GM10266 (cell line): ENCODE measurements at regions not wholly inside any gene's neighbourhood (a gene's known extent, or its start where the extent isn't known, plus 50 kb on each side); places are given as distances from the start of the nearest gene placed in this dataset.
"Not testable (repeated sequence)": the region's sequence is repeated elsewhere in the genome, so short reads cannot be mapped to it uniquely, and the experiment has no call there.

Experiments
- DNase-seq: peaks from one replicate; pipeline ENCODE4 v3.0.0; 2012; ENCODE audit errors: extremely low spot score
- CTCF ChIP-seq: IDR thresholded peaks from 2 replicates; pipeline ENCODE4 v1.5.1; 2012; ENCODE audit warnings: mild to moderate bottlenecking, low read depth; ENCODE audit not compliant: control insufficient read depth, insufficient read depth; ENCODE audit errors: missing control alignments

- TF ChIP-seq CTCF = no peak
- DNase-seq = no peak
These were observed 289.8 kb downstream of the HS3ST3B1 start for GRCh38 chr17:14590459-14591250.

GRCh38 chr17:14585099-14585498 is 284.2 kb downstream of the HS3ST3B1 start:
- DNase-seq = no peak
- no peak for TF ChIP-seq CTCF

DNA sequence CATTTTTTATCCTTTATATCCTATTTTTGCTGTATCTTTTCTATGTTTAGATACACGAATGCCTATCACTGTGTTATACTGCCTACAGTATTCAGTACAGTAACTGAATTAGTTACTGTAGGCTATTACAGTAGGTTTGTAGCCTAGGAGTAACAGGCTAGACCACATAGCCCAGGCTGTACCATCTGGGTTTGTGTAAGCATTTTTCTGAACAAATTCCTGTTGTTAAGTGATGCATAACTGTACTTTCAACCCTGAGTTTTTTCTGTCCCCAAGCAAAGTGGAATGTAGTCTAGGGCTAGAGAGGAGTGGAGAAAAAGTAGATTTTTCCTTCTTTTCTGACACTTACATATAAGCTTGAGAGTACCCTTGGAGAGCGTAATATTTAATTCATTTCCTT is 282.1 kb downstream of the HS3ST3B1 start:
- DNase-seq = no peak

GRCh38 chr17:14581186-14581830 is 280.4 kb downstream of the HS3ST3B1 start:
- TF ChIP-seq CTCF = no peak
- no peak for DNase-seq

More for the DNA sequence above, 282.1 kb downstream of the HS3ST3B1 start:
- TF ChIP-seq CTCF = no peak

GRCh38 chr17:14580499-14580898 is 279.6 kb downstream of the HS3ST3B1 start:
- DNase-seq = no peak

GRCh38 chr17:14579716-14580115 is 278.8 kb downstream of the HS3ST3B1 start:
- no peak for DNase-seq
- no peak for TF ChIP-seq CTCF

More at GRCh38 chr17:14580499-14580898, 279.6 kb downstream of the HS3ST3B1 start:
- no peak for TF ChIP-seq CTCF

DNA sequence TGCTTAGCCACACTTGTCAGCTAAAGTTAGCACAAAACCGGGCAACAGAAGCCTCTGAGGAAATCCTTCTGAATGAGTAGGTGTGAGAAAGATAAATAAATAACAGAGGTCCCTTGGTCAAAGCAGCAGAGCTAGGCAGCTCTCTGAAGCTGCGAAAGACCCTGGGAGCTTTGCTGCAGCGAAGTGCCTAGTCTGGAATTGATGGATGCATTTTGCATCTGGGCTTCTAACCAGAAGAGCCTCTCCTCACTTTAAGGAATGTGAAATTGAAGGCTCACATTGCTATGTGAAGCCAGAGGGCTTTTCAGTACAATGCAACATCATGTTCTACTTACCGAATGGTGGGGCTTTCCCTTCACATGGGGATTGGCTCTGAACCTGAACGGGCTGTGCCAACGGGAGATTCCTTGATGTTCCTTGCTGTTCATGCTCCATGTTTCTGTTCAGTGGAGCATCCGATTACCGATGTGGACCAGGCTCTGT is 274.6 kb downstream of the HS3ST3B1 start:
- TF ChIP-seq CTCF = no peak
- DNase-seq = no peak

- not testable (repeated sequence) for DNase-seq
These were observed 259.4 kb downstream of the HS3ST3B1 start for GRCh38 chr17:14560325-14560724.
